Astrocyte (in vitro differentiated cells and primary cell): ENCODE measurements at regions not wholly inside any gene's neighbourhood (a gene's known extent, or its start where the extent isn't known, plus 50 kb on each side); places are given as distances from the start of the nearest gene placed in this dataset.
A peak's percentile ranks its signal among the peaks of the same experiment; 100 is the strongest.

ENCODE experiments used
- DNase-seq: peaks from one replicate; pipeline ENCODE4 v3.0.0-alpha.2; 2010; ENCODE audit warnings: low read depth
- FAIRE-seq: peaks from 2 replicates; lab custom pipeline; 2011; peaks lifted over from hg19 to GRCh38; lab: Jason Lieb, UNC
- H2AFZ ChIP-seq: 2 replicates; pipeline ENCODE4 v1.6.0; 2012; ENCODE audit warnings: low read depth, low read length, inconsistent platforms
- H3K27ac ChIP-seq: 2 replicates; pipeline ENCODE4 v1.5.1; 2011; ENCODE audit warnings: low read depth, low read length, inconsistent platforms
- H3K27me3 ChIP-seq: 2 replicates; pipeline ENCODE4 v1.6.0; 2011; ENCODE audit warnings: low read length, inconsistent platforms; ENCODE audit not compliant: insufficient read depth
- H3K36me3 ChIP-seq: 2 replicates; pipeline ENCODE4 v1.5.1; 2011; ENCODE audit warnings: low read length, inconsistent platforms; ENCODE audit not compliant: insufficient read depth
- H3K4me1 ChIP-seq: 2 replicates; pipeline ENCODE4 v1.5.1; 2011; ENCODE audit warnings: low read length, inconsistent platforms; ENCODE audit not compliant: insufficient read depth
- H3K4me2 ChIP-seq: 2 replicates; pipeline ENCODE4 v1.6.0; 2012; ENCODE audit warnings: low read length, inconsistent platforms
- H3K4me3 ChIP-seq: 2 replicates; pipeline ENCODE4 v1.5.1; 2011; ENCODE audit warnings: low read depth, mild to moderate bottlenecking, low read length, inconsistent platforms; ENCODE audit not compliant: insufficient read depth
- H3K79me2 ChIP-seq: 2 replicates; pipeline ENCODE4 v1.6.0; 2012; ENCODE audit warnings: mild to moderate bottlenecking, low read length, inconsistent platforms; ENCODE audit not compliant: insufficient read depth
- H3K9ac ChIP-seq: 2 replicates; pipeline ENCODE4 v1.6.0; 2012; ENCODE audit warnings: mild to moderate bottlenecking, low read length, inconsistent platforms
- H3K9me3 ChIP-seq: 2 replicates; pipeline ENCODE4 v1.5.1; 2012; ENCODE audit warnings: low read depth, mild to moderate bottlenecking, low read length, inconsistent platforms; ENCODE audit not compliant: insufficient read depth
- H4K20me1 ChIP-seq: 2 replicates; pipeline ENCODE4 v1.6.0; 2012; ENCODE audit warnings: low read length, inconsistent platforms; ENCODE audit not compliant: insufficient read depth
- H3K27ac Mint-ChIP-seq: one replicate; pipeline ENCODE4 v1.8.0; 2021; ENCODE audit warnings: mild to moderate bottlenecking, mixed read lengths; ENCODE audit not compliant: unreplicated experiment
- H3K27me3 Mint-ChIP-seq: one replicate; pipeline ENCODE4 v1.8.0; 2021; ENCODE audit warnings: low read depth, mixed read lengths; ENCODE audit not compliant: unreplicated experiment
- H3K36me3 Mint-ChIP-seq: one replicate; pipeline ENCODE4 v1.8.0; 2021; ENCODE audit warnings: low read depth, mixed read lengths; ENCODE audit not compliant: unreplicated experiment
- H3K4me1 Mint-ChIP-seq: one replicate; pipeline ENCODE4 v1.8.0; 2021; ENCODE audit warnings: low read depth, mixed read lengths; ENCODE audit not compliant: unreplicated experiment
- H3K4me3 Mint-ChIP-seq: one replicate; pipeline ENCODE4 v1.8.0; 2021; ENCODE audit warnings: mild to moderate bottlenecking, moderate library complexity, mixed read lengths; ENCODE audit not compliant: unreplicated experiment
- H3K9me3 Mint-ChIP-seq: one replicate; pipeline ENCODE4 v1.8.0; 2021; ENCODE audit warnings: mild to moderate bottlenecking, mixed read lengths; ENCODE audit not compliant: unreplicated experiment
- CTCF ChIP-seq: IDR thresholded peaks from 2 replicates; pipeline ENCODE4 v1.5.1; 2011; ENCODE audit warnings: low read depth, mild to moderate bottlenecking, inconsistent platforms, low read length, moderate library complexity; ENCODE audit not compliant: insufficient read depth
- EZH2 ChIP-seq: IDR thresholded peaks from 2 replicates; pipeline ENCODE4 v1.6.1; 2012; ENCODE audit warnings: mild to moderate bottlenecking, low read length, inconsistent platforms; ENCODE audit not compliant: insufficient read depth

DNA sequence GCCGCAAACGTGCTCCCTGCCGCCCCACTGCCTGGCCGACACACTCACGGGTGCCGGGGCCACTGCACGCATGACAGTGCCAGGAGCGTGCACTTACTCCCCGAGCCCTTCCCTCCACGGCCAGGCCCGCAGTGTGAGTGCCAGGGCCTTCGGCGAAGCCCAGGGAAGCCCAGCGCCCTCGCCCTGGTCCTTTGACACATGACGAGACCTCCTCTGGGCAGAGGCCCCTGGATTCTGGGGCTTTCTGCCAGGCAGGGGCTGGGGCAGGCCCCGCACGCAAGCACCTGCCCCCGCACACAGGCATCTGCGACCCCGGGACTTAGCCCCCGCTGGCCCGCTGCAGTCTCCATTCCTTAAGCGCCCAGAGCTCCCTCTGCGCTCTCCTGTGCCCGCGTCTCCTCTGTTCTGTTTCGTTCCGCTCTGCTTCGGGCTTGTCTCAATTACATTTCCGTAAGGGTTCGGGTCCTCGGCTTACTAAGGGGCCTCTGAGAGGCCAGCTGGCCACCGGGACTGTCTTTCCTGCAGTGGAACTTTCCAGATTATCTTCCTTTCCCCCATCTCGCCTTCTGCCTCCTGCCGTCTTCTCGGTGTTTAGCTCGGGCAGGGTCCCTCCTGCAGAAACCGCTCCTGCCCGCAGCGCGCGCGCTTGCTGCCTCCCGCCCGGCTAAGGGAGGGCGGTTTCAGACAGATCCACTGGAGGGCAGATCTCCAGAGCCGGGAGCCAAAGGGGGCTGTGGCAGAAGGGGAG, 98.8 kb downstream of the ING1 start:
- H3K9me3 Mint-ChIP-seq: no peaks in the 10 kb centered on the region
- peaks cover 11% of the 10 kb centered on the region for H3K27me3 Mint-ChIP-seq
- no peak for TF ChIP-seq CTCF
- peak; percentile 45 for TF ChIP-seq EZH2
- Histone ChIP-seq H4K20me1 (no peaks in the 10 kb centered on the region), H3K4me3 (peak overlapping the region; percentile 21), H3K36me3 (no peaks in the 10 kb centered on the region), H3K9me3 (no peaks in the 10 kb centered on the region), H3K9ac (no peak overlapping the region), H3K27me3 (peaks cover 26% of the 10 kb centered on the region), H3K79me2 (no peaks in the 10 kb centered on the region), H2AFZ (peak overlapping the region; percentile 80), H3K27ac (no peak overlapping the region), H3K4me2 (peak overlapping the region; percentile 82), H3K4me1 (no peaks in the 10 kb centered on the region)
- no peak overlapping the region for H3K4me3 Mint-ChIP-seq
- DNase-seq (peak; percentile 9), FAIRE-seq (no peak)
- no peaks in the 10 kb centered on the region for H3K36me3 Mint-ChIP-seq
- peaks cover 7% of the 10 kb centered on the region for H3K4me1 Mint-ChIP-seq
- H3K27ac Mint-ChIP-seq: no peak overlapping the region

GRCh38 chr13:110812869-110813645, 99.6 kb downstream of the ING1 start:
- TF ChIP-seq EZH2: no peak
- TF ChIP-seq CTCF: no peak
- Histone ChIP-seq H3K9me3 (no peaks in the 10 kb centered on the region), H3K4me2 (peak overlapping the region; percentile 82), H3K79me2 (no peaks in the 10 kb centered on the region), H3K4me3 (peak overlapping the region; percentile 21), H3K4me1 (no peaks in the 10 kb centered on the region), H3K9ac (no peak overlapping the region), H3K27ac (no peak overlapping the region), H4K20me1 (no peaks in the 10 kb centered on the region), H3K27me3 (peaks cover 26% of the 10 kb centered on the region), H2AFZ (peak overlapping the region; percentile 80), H3K36me3 (no peaks in the 10 kb centered on the region)
- no peak overlapping the region for H3K27ac Mint-ChIP-seq
- no peak for FAIRE-seq
- peaks cover 7% of the 10 kb centered on the region for H3K4me1 Mint-ChIP-seq
- H3K9me3 Mint-ChIP-seq: no peaks in the 10 kb centered on the region
- H3K27me3 Mint-ChIP-seq: peaks cover 11% of the 10 kb centered on the region
- no peak for DNase-seq
- no peaks in the 10 kb centered on the region for H3K36me3 Mint-ChIP-seq
- no peak overlapping the region for H3K4me3 Mint-ChIP-seq
